HEK293 (cell line): ENCODE measurements at regions not wholly inside any gene's neighbourhood (a gene's known extent, or its start where the extent isn't known, plus 50 kb on each side); places are given as distances from the start of the nearest gene placed in this dataset.

Experiments used
- CTCF ChIA-PET: fragments of 350-600 bp; formaldehyde crosslinking; extraction: SDS; loops from one replicate; lab custom pipeline; 2021; ENCODE audit warnings: antibody characterized with exemption; lab: Yijun Ruan, JAX
- POLR2A ChIA-PET: fragments of 300-600 bp; formaldehyde crosslinking; extraction: SDS; loops from one replicate; lab custom pipeline; 2020; ENCODE audit warnings: antibody characterized with exemption, inconsistent platforms; lab: Yijun Ruan, JAX
- H3K27ac ChIP-seq: fragments of 200-500 bp; sonication (Bioruptor generic); 2 replicates; pipeline ENCODE4 v1.5.1; 2014; ENCODE audit warnings: low read depth, low read length, control low read depth, inconsistent platforms; ENCODE audit errors: extremely low read depth
- H3K36me3 ChIP-seq, 2 experiments: fragments of 200-500 bp in 1 of 2; sonication (Bioruptor generic) in 1 of 2; 1 replicate in 1 of 2; 2 replicates in 1 of 2; pipeline ENCODE4 v1.5.1; 2014 to 2017; ENCODE audit warnings: inconsistent platforms in 2 of 2, low read length in 2 of 2; ENCODE audit not compliant: control insufficient read depth in 2 of 2, insufficient read depth in 1 of 2
- H3K4me1 ChIP-seq: fragments of 200-500 bp; sonication (Bioruptor generic); 2 replicates; pipeline ENCODE4 v1.5.1; 2014; ENCODE audit warnings: mild to moderate bottlenecking, low read length, inconsistent platforms; ENCODE audit not compliant: control insufficient read depth, insufficient read depth
- H3K4me3 ChIP-seq: 2 replicates; pipeline ENCODE4 v1.5.1; 2011; ENCODE audit warnings: low read depth, mild to moderate bottlenecking, control low read depth, low read length, moderate library complexity
- H3K9me3 ChIP-seq: fragments of 200-500 bp; sonication (Bioruptor generic); 2 replicates; pipeline ENCODE4 v1.5.1; 2014; ENCODE audit warnings: low read depth, low read length, inconsistent platforms; ENCODE audit not compliant: control insufficient read depth, insufficient read depth
- ATF2 ChIP-seq: fragments of 450-650 bp; formaldehyde crosslinking; IDR thresholded peaks from 2 replicates; pipeline ENCODE4 v1.5.1; 2016; ENCODE audit warnings: missing biosample characterization, missing genetic modification characterization, low read depth
- BCL11A ChIP-seq: fragments of 450-650 bp; formaldehyde crosslinking; IDR thresholded peaks from 2 replicates; pipeline ENCODE4 v1.5.1; 2016; ENCODE audit warnings: low read depth, missing biosample characterization, missing genetic modification characterization
- OVOL3 ChIP-seq: fragments of 450-650 bp; formaldehyde crosslinking; IDR thresholded peaks from 2 replicates; pipeline ENCODE4 v1.5.1; 2016; ENCODE audit warnings: missing biosample characterization, missing genetic modification characterization
- SETDB1 ChIP-seq: IDR thresholded peaks from one replicate; pipeline ENCODE4 v1.6.1; 2017; ENCODE audit warnings: mild to moderate bottlenecking, low read length, moderate library complexity, mixed read lengths; ENCODE audit not compliant: insufficient read length
- SP3 ChIP-seq: fragments of 450-650 bp; formaldehyde crosslinking; IDR thresholded peaks from 2 replicates; pipeline ENCODE4 v1.5.1; 2016; ENCODE audit warnings: missing biosample characterization, missing genetic modification characterization
- TRIM28 ChIP-seq: IDR thresholded peaks from 2 replicates; pipeline ENCODE4 v1.6.1; 2011; ENCODE audit warnings: low read length, control low read depth, borderline replicate concordance
- ZEB2 ChIP-seq: fragments of 450-650 bp; formaldehyde crosslinking; IDR thresholded peaks from 2 replicates; pipeline ENCODE4 v1.5.1; 2016; ENCODE audit warnings: missing biosample characterization, missing genetic modification characterization
- ZNF148 ChIP-seq: fragments of 450-650 bp; formaldehyde crosslinking; IDR thresholded peaks from 2 replicates; pipeline ENCODE4 v1.5.0; 2017; ENCODE audit warnings: missing biosample characterization, missing genetic modification characterization, borderline replicate concordance
- ZNF2 ChIP-seq: fragments of 450-650 bp; formaldehyde crosslinking; IDR thresholded peaks from 2 replicates; pipeline ENCODE4 v1.5.1; 2016; ENCODE audit warnings: missing biosample characterization, missing genetic modification characterization
- ZNF510 ChIP-seq: fragments of 450-650 bp; formaldehyde crosslinking; IDR thresholded peaks from 2 replicates; pipeline ENCODE4 v1.5.1; 2018; ENCODE audit warnings: mild to moderate bottlenecking, missing genetic modification characterization, missing biosample characterization; ENCODE audit not compliant: insufficient replicate concordance
- ZNF561 ChIP-seq: fragments of 450-650 bp; IDR thresholded peaks from 2 replicates; pipeline ENCODE4 v1.5.1; 2018; ENCODE audit warnings: missing biosample characterization, missing genetic modification characterization, borderline replicate concordance
- ZNF621 ChIP-seq: fragments of 450-650 bp; formaldehyde crosslinking; IDR thresholded peaks from 2 replicates; pipeline ENCODE4 v1.5.1; 2017; ENCODE audit warnings: missing biosample characterization, missing genetic modification characterization
- ZNF639 ChIP-seq: fragments of 450-650 bp; formaldehyde crosslinking; IDR thresholded peaks from 2 replicates; pipeline ENCODE4 v1.5.1; 2016; ENCODE audit warnings: missing biosample characterization, missing genetic modification characterization
- ZNF707 ChIP-seq: fragments of 450-650 bp; formaldehyde crosslinking; IDR thresholded peaks from 2 replicates; pipeline ENCODE4 v1.5.1; 2016; ENCODE audit warnings: missing biosample characterization, missing genetic modification characterization
- ZNF785 ChIP-seq: fragments of 450-650 bp; formaldehyde crosslinking; IDR thresholded peaks from 2 replicates; pipeline ENCODE4 v1.5.1; 2016; ENCODE audit warnings: missing biosample characterization, missing genetic modification characterization
- TF ChIP-seq, protein P1 (sequence below): fragments of 450-650 bp; formaldehyde crosslinking; IDR thresholded peaks from 2 replicates; pipeline ENCODE4 v1.5.1; 2016; ENCODE audit warnings: missing biosample characterization, missing genetic modification characterization
- TF ChIP-seq, protein P2 (sequence below): fragments of 450-650 bp; formaldehyde crosslinking; IDR thresholded peaks from 2 replicates; pipeline ENCODE4 v1.5.1; 2016; ENCODE audit warnings: missing biosample characterization, missing genetic modification characterization, borderline replicate concordance

DNA sequence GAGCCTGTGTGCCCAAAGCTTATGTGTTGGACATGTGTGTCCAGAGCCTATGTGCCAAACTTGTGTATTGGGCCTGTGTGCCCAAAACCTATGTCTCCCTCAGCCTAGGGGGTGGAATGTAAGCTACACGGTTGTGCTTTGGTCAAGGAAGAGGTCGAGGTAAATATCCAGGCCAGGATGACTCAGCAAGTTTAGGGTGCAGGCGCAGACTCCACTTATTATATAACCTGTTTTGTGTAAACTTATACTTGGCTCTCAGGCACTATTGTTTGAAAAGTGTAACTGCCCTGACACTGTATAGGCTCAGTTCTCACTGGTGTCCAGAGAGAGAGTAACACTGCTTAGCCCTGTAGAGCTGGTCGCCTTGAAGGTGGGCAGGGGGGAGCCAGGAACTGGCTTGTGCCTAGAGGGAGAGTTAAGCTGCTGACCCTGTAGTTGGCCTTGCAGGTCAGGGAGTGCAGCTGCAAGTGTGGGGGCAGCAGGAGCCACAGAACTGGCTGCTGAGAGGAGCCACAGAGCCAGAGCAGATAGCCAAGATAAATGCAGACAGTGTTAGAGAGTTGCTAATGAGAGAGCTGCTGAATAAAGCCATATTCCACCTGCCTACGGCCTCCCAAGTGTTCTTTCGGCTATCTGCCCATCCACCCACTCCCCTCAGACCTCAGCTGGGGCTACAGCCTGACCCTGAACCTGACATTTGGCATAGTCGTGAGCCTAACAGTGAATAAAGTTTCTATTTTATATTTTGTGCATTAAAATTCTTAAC is 517.2 kb upstream of the SLITRK1 start:
- ChIA-PET CTCF (no interaction called here), POLR2A (no interaction called here)
- no peak overlapping the region for H3K27ac ChIP-seq
- H3K36me3 ChIP-seq, result no peaks in the 10 kb centered on the region
- no peak for TF ChIP-seq ZNF148 (tag by site-specific recombination)
- TF ChIP-seq SETDB1, result peak; percentile 84
- no peak for TF ChIP-seq SP3
- no peak for TF ChIP-seq ZNF2
- peak; percentile 99 for TF ChIP-seq TRIM28
- H3K9me3 ChIP-seq, result no peaks in the 10 kb centered on the region
- no peaks in the 10 kb centered on the region for H3K4me1 ChIP-seq
- H3K4me3 ChIP-seq, result no peak overlapping the region

DNA sequence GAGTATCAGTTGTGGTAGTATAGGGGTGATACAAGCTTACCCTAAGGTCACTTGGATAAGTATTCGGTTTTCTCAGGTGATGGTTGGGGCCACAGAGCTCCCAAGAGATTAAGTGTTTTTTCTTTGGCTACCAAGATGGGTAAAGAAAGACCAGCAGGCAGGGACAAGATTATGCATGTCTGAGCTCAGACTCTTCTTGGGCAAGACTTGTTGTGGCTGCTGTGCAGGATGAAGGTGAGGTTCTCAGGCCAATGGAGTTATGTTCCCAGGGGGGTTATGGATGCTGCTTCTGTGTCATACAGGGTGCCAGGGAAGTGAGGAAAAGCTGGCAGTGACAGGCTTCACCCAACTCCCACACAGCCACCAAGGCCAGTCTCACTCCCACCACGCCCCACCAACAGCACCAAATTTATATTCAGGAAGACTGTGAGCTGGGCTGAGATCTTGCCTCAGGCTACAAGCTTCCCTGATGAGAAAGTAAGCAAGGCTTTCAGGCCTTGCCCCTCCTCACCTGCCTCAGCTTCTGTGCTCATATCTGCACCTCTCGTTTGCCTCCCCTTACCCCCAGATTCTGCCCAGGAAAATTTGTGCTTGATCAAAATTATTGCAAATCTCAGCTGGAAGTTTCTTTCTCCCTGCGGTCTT is 511.8 kb upstream of the SLITRK1 start:
- H3K4me3 ChIP-seq, result no peak overlapping the region
- H3K27ac ChIP-seq, result no peak overlapping the region
- POLR2A ChIA-PET, result no interaction called here
- no peaks in the 10 kb centered on the region for H3K4me1 ChIP-seq
- TF ChIP-seq ZNF561 (tag by site-specific recombination) (no peak), ATF2 (tag by site-specific recombination) (no peak), ZEB2 (tag by site-specific recombination) (no peak), ZNF621 (tag by site-specific recombination) (no peak), ZNF785 (tag by site-specific recombination) (no peak), ZNF639 (tag by site-specific recombination) (no peak), OVOL3 (tag by site-specific recombination) (no peak), ZNF707 (tag by site-specific recombination) (no peak), BCL11A (tag by site-specific recombination) (no peak), ZNF510 (tag by site-specific recombination) (no peak), SETDB1 (no peak)
- TF ChIP-seq, protein P1, sequence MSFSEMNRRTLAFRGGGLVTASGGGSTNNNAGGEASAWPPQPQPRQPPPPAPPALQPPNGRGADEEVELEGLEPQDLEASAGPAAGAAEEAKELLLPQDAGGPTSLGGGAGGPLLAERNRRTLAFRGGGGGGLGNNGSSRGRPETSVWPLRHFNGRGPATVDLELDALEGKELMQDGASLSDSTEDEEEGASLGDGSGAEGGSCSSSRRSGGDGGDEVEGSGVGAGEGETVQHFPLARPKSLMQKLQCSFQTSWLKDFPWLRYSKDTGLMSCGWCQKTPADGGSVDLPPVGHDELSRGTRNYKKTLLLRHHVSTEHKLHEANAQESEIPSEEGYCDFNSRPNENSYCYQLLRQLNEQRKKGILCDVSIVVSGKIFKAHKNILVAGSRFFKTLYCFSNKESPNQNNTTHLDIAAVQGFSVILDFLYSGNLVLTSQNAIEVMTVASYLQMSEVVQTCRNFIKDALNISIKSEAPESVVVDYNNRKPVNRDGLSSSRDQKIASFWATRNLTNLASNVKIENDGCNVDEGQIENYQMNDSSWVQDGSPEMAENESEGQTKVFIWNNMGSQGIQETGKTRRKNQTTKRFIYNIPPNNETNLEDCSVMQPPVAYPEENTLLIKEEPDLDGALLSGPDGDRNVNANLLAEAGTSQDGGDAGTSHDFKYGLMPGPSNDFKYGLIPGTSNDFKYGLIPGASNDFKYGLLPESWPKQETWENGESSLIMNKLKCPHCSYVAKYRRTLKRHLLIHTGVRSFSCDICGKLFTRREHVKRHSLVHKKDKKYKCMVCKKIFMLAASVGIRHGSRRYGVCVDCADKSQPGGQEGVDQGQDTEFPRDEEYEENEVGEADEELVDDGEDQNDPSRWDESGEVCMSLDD (tag by site-specific recombination), result no peak
- TF ChIP-seq, protein P2, sequence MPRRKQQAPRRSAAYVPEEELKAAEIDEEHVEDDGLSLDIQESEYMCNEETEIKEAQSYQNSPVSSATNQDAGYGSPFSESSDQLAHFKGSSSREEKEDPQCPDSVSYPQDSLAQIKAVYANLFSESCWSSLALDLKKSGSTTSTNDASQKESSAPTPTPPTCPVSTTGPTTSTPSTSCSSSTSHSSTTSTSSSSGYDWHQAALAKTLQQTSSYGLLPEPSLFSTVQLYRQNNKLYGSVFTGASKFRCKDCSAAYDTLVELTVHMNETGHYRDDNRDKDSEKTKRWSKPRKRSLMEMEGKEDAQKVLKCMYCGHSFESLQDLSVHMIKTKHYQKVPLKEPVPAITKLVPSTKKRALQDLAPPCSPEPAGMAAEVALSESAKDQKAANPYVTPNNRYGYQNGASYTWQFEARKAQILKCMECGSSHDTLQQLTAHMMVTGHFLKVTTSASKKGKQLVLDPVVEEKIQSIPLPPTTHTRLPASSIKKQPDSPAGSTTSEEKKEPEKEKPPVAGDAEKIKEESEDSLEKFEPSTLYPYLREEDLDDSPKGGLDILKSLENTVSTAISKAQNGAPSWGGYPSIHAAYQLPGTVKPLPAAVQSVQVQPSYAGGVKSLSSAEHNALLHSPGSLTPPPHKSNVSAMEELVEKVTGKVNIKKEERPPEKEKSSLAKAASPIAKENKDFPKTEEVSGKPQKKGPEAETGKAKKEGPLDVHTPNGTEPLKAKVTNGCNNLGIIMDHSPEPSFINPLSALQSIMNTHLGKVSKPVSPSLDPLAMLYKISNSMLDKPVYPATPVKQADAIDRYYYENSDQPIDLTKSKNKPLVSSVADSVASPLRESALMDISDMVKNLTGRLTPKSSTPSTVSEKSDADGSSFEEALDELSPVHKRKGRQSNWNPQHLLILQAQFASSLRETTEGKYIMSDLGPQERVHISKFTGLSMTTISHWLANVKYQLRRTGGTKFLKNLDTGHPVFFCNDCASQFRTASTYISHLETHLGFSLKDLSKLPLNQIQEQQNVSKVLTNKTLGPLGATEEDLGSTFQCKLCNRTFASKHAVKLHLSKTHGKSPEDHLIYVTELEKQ (tag by site-specific recombination), result no peak
- CTCF ChIA-PET, result interaction anchor here (0.6 kb wide), 1 partner anchor 38 kb away, joined by 3 read pairs; no protein-coding TSS in a partner anchor
- H3K36me3 ChIP-seq, result no peaks in the 10 kb centered on the region
- H3K9me3 ChIP-seq, result no peaks in the 10 kb centered on the region
